D721Med (cell line): ENCODE measurements at regions not wholly inside any gene's neighbourhood (a gene's known extent, or its start where the extent isn't known, plus 50 kb on each side); places are given as distances from the start of the nearest gene placed in this dataset.

Experiments
- DNase-seq: peaks from one replicate; pipeline ENCODE4 v3.0.0; 2011; ENCODE audit warnings: low spot score; ENCODE audit not compliant: insufficient read length
- FAIRE-seq: peaks from 2 replicates; lab custom pipeline; 2011; peaks lifted over from hg19 to GRCh38; lab: Jason Lieb, UNC
- CTCF ChIP-seq: IDR thresholded peaks from 2 replicates; pipeline ENCODE4 v1.5.1; 2012; ENCODE audit warnings: mild to moderate bottlenecking, control low read depth; ENCODE audit not compliant: insufficient read depth; ENCODE audit errors: missing control alignments

GRCh38 chr6:19552076-19552475, 285.1 kb upstream of the ID4 start:
- DNase-seq (no peak), FAIRE-seq (no peak)
- TF ChIP-seq CTCF = no peak

DNA sequence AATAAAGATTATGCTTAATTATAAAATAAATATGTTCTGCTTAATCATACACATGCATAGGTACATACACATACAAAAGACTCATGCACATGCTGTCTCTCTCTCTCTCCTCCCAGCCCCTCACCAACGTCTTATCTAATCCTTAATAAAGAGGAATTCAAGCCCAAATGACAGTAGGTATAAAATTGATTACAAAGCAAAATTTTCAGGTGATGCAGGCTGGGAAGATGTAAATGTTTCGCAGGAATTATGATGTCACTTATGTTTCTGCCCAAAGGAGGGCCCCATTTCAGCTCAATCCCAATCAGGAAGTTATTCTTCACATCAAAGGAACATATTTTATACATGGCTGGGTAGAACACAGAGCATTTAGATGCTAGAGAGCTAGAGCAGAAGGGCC, 284.6 kb upstream of the ID4 start:
- no peak for TF ChIP-seq CTCF
- DNase-seq (no peak), FAIRE-seq (no peak)

GRCh38 chr6:19554356-19555225, 282.6 kb upstream of the ID4 start:
- TF ChIP-seq CTCF = no peak
- FAIRE-seq = no peak
- DNase-seq = no peak

GRCh38 chr6:19557191-19557590, 280.0 kb upstream of the ID4 start:
- no peak for TF ChIP-seq CTCF
- no peak for DNase-seq
- no peak for FAIRE-seq

DNA sequence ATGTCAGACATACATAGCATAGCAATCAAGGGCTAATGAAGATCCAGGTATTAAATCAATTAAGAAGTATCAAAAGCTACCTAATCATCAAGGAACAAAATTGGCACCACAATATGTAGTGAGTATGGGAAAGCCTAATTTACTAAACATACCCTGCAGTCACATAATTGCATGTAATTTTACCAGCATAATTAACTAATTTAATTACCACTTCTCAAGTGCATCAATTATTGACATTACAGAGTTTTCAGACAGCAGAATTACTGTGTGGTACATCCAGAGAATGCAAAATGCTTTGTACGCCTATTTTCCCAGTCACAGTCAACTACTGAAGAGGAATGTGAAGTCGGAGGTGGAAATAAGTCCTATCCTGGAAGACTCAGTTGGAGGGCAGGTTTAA, 279.0 kb upstream of the ID4 start:
- DNase-seq (no peak), FAIRE-seq (no peak)
- TF ChIP-seq CTCF = no peak

DNA sequence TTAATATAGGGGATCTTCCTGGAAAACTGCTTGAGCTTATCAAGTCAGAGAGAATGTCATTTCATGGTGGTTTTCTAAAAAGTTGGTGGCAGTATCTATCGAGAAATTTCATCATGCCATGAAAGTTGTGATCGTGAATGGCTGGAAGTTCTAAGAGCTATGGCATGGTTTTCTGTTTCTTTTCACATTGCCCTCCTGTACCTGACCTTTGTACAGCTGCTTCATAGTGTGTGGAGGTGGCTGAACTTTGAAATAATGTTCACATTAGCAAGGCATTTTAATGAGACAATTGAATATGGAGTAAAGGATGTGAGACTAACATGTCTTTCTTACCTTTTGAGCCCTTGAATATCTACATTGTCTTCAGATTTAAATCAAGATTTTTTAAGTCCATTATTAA, 278.2 kb upstream of the ID4 start:
- no peak for DNase-seq
- TF ChIP-seq CTCF = no peak
- no peak for FAIRE-seq

GRCh38 chr6:19562468-19562867, 274.7 kb upstream of the ID4 start:
- FAIRE-seq = no peak
- TF ChIP-seq CTCF = no peak
- DNase-seq = no peak
